CD14-positive monocyte (primary cell): ENCODE measurements at regions not wholly inside any gene's neighbourhood (a gene's known extent, or its start where the extent isn't known, plus 50 kb on each side); places are given as distances from the start of the nearest gene placed in this dataset.
"Not testable (repeated sequence)": the region's sequence is repeated elsewhere in the genome, so short reads cannot be mapped to it uniquely, and the experiment has no call there.

Source experiments
- DNase-seq, 3 donors: peaks; one replicate each; pipeline ENCODE4 v3.0.0-alpha.2; 2011 to 2022
- H2AFZ ChIP-seq: 2 replicates; pipeline ENCODE4 v1.6.0; 2012; ENCODE audit warnings: mild to moderate bottlenecking, low read depth, low read length, inconsistent platforms; ENCODE audit not compliant: insufficient read depth, poor library complexity, severe bottlenecking
- H3K27ac ChIP-seq, 2 donors: 1 replicate in 1 of 2; 2 replicates in 1 of 2; pipeline ENCODE4 v1.5.1; 2012 to 2013; ENCODE audit warnings: low read length in 2 of 2, control low read depth in 1 of 2, inconsistent platforms in 1 of 2, low read depth in 1 of 2, mild to moderate bottlenecking in 1 of 2
- H3K27me3 ChIP-seq, 2 donors: one replicate each; pipeline versions ENCODE4 v1.6.0 to v1.6.1; 2011 to 2013; ENCODE audit warnings: low read length in 2 of 2; ENCODE audit not compliant: control insufficient read depth in 2 of 2, insufficient read depth in 2 of 2
- H3K36me3 ChIP-seq, 2 donors: replicated peaks in 1 of 2; 1 replicate in 1 of 2; 2 replicates in 1 of 2; pipeline versions ENCODE4 v1.5.1 to v1.6.1; 2012 to 2013; ENCODE audit warnings: low read length in 2 of 2, control low read depth in 1 of 2, inconsistent platforms in 1 of 2, mild to moderate bottlenecking in 1 of 2; ENCODE audit not compliant: insufficient read depth in 2 of 2, control insufficient read depth in 1 of 2
- H3K4me1 ChIP-seq, 2 donors: 1 replicate in 1 of 2; 2 replicates in 1 of 2; pipeline versions ENCODE4 v1.5.1 to v1.6.1; 2012 to 2013; ENCODE audit warnings: low read length in 2 of 2, control low read depth in 1 of 2, inconsistent platforms in 1 of 2, mild to moderate bottlenecking in 1 of 2, moderate library complexity in 1 of 2; ENCODE audit not compliant: insufficient read depth in 2 of 2, control insufficient read depth in 1 of 2
- H3K4me2 ChIP-seq: replicated peaks from 2 replicates; pipeline ENCODE3; 2012; ENCODE audit warnings: low read length, moderate library complexity, mild to moderate bottlenecking; ENCODE audit not compliant: poor library complexity, severe bottlenecking; ENCODE audit errors: extremely low read depth
- H3K4me3 ChIP-seq, 3 experiments: fragments of 200-600 bp in 1 of 3; sonication (generic) in 1 of 3; replicated peaks in 1 of 3; 1 replicate in 2 of 3; 2 replicates in 1 of 3; pipeline ENCODE4 v1.5.1; 2011 to 2013; ENCODE audit warnings: low read length in 3 of 3, mild to moderate bottlenecking in 3 of 3, control low read depth in 2 of 3, low read depth in 2 of 3, inconsistent platforms in 1 of 3, moderate library complexity in 1 of 3
- H3K79me2 ChIP-seq: 2 replicates; pipeline ENCODE4 v1.6.0; 2012; ENCODE audit warnings: mild to moderate bottlenecking, control low read depth, inconsistent platforms, low read length, moderate library complexity; ENCODE audit not compliant: insufficient read depth
- H3K9ac ChIP-seq: 2 replicates; pipeline ENCODE4 v1.6.0; 2017; ENCODE audit warnings: low read length, mild to moderate bottlenecking; ENCODE audit not compliant: insufficient read depth, poor library complexity, severe bottlenecking
- H3K9me3 ChIP-seq, 2 donors: replicated peaks in 1 of 2; 1 replicate in 1 of 2; 2 replicates in 1 of 2; pipeline versions ENCODE4 v1.5.1 to v1.6.1; 2012 to 2013; ENCODE audit warnings: low read length in 2 of 2, control low read depth in 1 of 2; ENCODE audit not compliant: control insufficient read depth in 1 of 2, insufficient read depth in 1 of 2
- H4K20me1 ChIP-seq: 2 replicates; pipeline ENCODE4 v1.6.0; 2012; ENCODE audit warnings: mild to moderate bottlenecking, low read length, control low read depth, moderate library complexity; ENCODE audit not compliant: insufficient read depth
- H3K27ac Mint-ChIP-seq, 7 donors: one replicate each; pipeline ENCODE4 v1.8.0; 2020; ENCODE audit warnings: mild to moderate bottlenecking in 7 of 7, mixed read lengths in 7 of 7, moderate library complexity in 6 of 7, inconsistent platforms in 2 of 7
- H3K27me3 Mint-ChIP-seq, 3 donors: one replicate each; pipeline ENCODE4 v1.8.0; 2021 to 2022; ENCODE audit warnings: low read depth in 3 of 3, mild to moderate bottlenecking in 3 of 3, mixed read lengths in 3 of 3, moderate library complexity in 3 of 3, inconsistent platforms in 1 of 3
- H3K36me3 Mint-ChIP-seq, 2 donors: one replicate each; pipeline ENCODE4 v1.8.0; 2020; ENCODE audit warnings: mixed read lengths in 2 of 2, inconsistent platforms in 1 of 2, mild to moderate bottlenecking in 1 of 2
- H3K4me1 Mint-ChIP-seq: one replicate; pipeline ENCODE4 v1.8.0; 2020; ENCODE audit warnings: mild to moderate bottlenecking, mixed read lengths
- H3K4me3 Mint-ChIP-seq, 2 donors: one replicate each; pipeline ENCODE4 v1.8.0; 2020; ENCODE audit warnings: mild to moderate bottlenecking in 2 of 2, mixed read lengths in 2 of 2, moderate library complexity in 1 of 2
- H3K9me3 Mint-ChIP-seq, 7 donors: one replicate each; pipeline ENCODE4 v1.8.0; 2020 to 2022; ENCODE audit warnings: mixed read lengths in 7 of 7, mild to moderate bottlenecking in 6 of 7, moderate library complexity in 6 of 7, inconsistent platforms in 2 of 7
- WGBS: methylation state at CpG from one replicate; pipeline ENCODE4 v1.1.5; 2013; ENCODE audit warnings: missing lambda C conversion rate; ENCODE audit not compliant: insufficient coverage; 5-methylcytosine and 5-hydroxymethylcytosine counted together
- intact Hi-C, 2 donors: fragments of 100-400 bp; cut with micrococcal nuclease; formaldehyde crosslinking; loops; one replicate each; pipeline versions ENCODE4 v1.15.0 to v1.15.1; 2023
- TF ChIP-seq, protein P1 (sequence below): fragments of 200-600 bp; IDR thresholded peaks from one replicate; pipeline ENCODE4 v1.8.0; 2022; ENCODE audit warnings: antibody characterized with exemption, mild to moderate bottlenecking

DNA sequence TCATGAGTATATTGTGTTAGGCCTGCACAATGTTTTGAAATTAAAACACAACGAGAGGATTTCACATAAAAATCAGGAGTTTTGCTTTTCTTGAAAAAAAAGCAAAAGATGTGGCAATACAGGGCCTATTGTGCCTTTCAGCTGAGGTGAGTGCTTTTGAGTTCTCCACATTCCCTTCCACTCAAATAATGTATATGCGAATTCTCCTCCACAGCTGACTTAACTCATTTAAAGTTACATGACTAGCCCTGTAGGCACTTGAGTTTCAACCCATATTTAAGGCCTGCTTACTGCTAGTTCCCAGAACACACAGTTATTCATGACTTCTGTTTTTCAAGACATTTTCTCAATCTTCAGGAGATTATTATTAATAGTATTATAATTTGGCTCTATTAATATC lies 353.1 kb downstream of the NUP35 start:
- H3K36me3 ChIP-seq, result no peaks in the 10 kb centered on the region
- WGBS, result 100% methylated on average over 1 of the region's 2 CpGs
- H4K20me1 ChIP-seq, result no peaks in the 10 kb centered on the region
- intact Hi-C loops, result no loop called here
- peaks cover 5 to 11% of the 10 kb centered on the region in 2 donors for H3K9me3 ChIP-seq
- H3K27ac Mint-ChIP-seq, result no peak overlapping the region
- no peak overlapping the region for H3K9ac ChIP-seq
- no peak for DNase-seq
- no peak overlapping the region for H3K4me3 Mint-ChIP-seq
- no peaks in the 10 kb centered on the region for H3K36me3 Mint-ChIP-seq
- H3K4me1 Mint-ChIP-seq, result no peaks in the 10 kb centered on the region
- no peak overlapping the region for H3K4me3 ChIP-seq
- H3K27me3 ChIP-seq, result no peaks in the 10 kb centered on the region
- H3K9me3 Mint-ChIP-seq, result peaks cover 4 to 15% (median 10%) of the 10 kb centered on the region in 7 donors
- H3K4me2 ChIP-seq, result no peak overlapping the region
- H3K27me3 Mint-ChIP-seq, result no peaks in the 10 kb centered on the region
- H3K27ac ChIP-seq, result no peak overlapping the region
- no peaks in the 10 kb centered on the region for H3K79me2 ChIP-seq
- no peak overlapping the region for H2AFZ ChIP-seq
- TF ChIP-seq, protein P1, sequence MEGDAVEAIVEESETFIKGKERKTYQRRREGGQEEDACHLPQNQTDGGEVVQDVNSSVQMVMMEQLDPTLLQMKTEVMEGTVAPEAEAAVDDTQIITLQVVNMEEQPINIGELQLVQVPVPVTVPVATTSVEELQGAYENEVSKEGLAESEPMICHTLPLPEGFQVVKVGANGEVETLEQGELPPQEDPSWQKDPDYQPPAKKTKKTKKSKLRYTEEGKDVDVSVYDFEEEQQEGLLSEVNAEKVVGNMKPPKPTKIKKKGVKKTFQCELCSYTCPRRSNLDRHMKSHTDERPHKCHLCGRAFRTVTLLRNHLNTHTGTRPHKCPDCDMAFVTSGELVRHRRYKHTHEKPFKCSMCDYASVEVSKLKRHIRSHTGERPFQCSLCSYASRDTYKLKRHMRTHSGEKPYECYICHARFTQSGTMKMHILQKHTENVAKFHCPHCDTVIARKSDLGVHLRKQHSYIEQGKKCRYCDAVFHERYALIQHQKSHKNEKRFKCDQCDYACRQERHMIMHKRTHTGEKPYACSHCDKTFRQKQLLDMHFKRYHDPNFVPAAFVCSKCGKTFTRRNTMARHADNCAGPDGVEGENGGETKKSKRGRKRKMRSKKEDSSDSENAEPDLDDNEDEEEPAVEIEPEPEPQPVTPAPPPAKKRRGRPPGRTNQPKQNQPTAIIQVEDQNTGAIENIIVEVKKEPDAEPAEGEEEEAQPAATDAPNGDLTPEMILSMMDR, result no peak
- no peaks in the 10 kb centered on the region for H3K4me1 ChIP-seq

DNA sequence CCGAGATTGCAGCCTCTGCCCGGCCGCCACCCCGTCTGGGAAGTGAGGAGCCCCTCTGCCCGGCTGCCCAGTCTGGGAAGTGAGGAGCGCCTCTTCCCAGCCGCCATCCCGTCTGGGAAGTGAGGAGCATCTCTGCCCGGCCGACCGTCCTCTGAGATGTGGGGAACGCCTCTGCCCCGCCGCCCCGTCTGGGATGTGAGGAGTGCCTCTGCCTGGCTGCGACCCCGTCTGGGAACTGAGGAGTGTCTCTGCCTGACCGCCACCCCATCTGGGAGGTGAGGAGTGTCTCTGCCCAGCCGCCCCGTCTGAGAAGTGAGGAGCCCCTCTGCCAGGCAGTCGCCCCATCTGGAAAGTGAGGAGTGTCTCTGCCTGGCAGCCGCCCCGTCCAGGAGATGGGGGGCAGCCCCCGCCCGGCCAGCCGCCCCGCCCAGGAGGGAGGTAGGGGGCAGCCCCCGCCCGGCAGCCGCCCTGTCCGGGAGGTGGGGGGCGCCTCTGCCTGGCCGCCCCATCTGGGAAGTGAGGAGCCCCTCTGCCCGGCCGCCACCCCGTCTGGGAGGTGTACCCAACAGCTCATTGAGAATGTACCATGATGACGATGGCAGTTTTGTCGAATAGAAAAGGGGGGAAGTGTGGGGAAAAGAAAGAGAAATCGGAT lies 354.8 kb downstream of the NUP35 start:
- DNase-seq, H3K36me3 ChIP-seq, H3K4me3 Mint-ChIP-seq, H3K9ac ChIP-seq, H3K4me2 ChIP-seq, H2AFZ ChIP-seq, H3K4me1 ChIP-seq, H3K27ac Mint-ChIP-seq, H3K4me1 Mint-ChIP-seq, H3K79me2 ChIP-seq, H3K27me3 ChIP-seq, H3K36me3 Mint-ChIP-seq, H3K27ac ChIP-seq, H3K4me3 ChIP-seq, H4K20me1 ChIP-seq, intact Hi-C loops, H3K27me3 Mint-ChIP-seq: not testable (repeated sequence)
- WGBS, result 80% methylated on average over 24 of the region's 39 CpGs
- H3K9me3 ChIP-seq, result peaks cover 5 to 11% of the 10 kb centered on the region in 2 donors
- peaks cover 4 to 15% (median 13%) of the 10 kb centered on the region in 7 donors for H3K9me3 Mint-ChIP-seq
